ENCODE measurements at regions not wholly inside any gene's neighbourhood (a gene's known extent, or its start where the extent isn't known, plus 50 kb on each side); places are given as distances from the start of the nearest gene placed in this dataset.

- peaks cover 23% of the 10 kb centered on the region for H3K27me3 ChIP-seq (ENCODE audit: control insufficient read depth, low read length)
- no peak overlapping the region for H3K27ac ChIP-seq (ENCODE audit: low read depth, low read length)
- 0 out of 2 replicates have a peak overlapping the region, but pooled peaks have one; percentile 3 for H3K4me2 ChIP-seq (ENCODE audit: low read length)
- no peaks in the 10 kb centered on the region for H3F3A ChIP-seq (ENCODE audit: control insufficient read depth, insufficient read depth)
- TF ChIP-seq EZH2phosphoT487 (IDR thresholded peaks at IDR 0.05; ENCODE audit: borderline replicate concordance, low read length), result no peak
- TF ChIP-seq, protein P1, sequence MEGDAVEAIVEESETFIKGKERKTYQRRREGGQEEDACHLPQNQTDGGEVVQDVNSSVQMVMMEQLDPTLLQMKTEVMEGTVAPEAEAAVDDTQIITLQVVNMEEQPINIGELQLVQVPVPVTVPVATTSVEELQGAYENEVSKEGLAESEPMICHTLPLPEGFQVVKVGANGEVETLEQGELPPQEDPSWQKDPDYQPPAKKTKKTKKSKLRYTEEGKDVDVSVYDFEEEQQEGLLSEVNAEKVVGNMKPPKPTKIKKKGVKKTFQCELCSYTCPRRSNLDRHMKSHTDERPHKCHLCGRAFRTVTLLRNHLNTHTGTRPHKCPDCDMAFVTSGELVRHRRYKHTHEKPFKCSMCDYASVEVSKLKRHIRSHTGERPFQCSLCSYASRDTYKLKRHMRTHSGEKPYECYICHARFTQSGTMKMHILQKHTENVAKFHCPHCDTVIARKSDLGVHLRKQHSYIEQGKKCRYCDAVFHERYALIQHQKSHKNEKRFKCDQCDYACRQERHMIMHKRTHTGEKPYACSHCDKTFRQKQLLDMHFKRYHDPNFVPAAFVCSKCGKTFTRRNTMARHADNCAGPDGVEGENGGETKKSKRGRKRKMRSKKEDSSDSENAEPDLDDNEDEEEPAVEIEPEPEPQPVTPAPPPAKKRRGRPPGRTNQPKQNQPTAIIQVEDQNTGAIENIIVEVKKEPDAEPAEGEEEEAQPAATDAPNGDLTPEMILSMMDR (IDR thresholded peaks at IDR 0.05; ENCODE audit: low read depth, low read length, poor library complexity, severe bottlenecking), result peak; percentile 92
- no peaks in the 10 kb centered on the region for H3K36me3 ChIP-seq (ENCODE audit: control insufficient read depth, low read length)
- no peaks in the 10 kb centered on the region for H3K4me1 ChIP-seq (ENCODE audit: control insufficient read depth, low read length)
- no peaks in the 10 kb centered on the region for H3K9me2 ChIP-seq (replicated peaks; ENCODE audit: control insufficient read depth, low read length)
- no peaks in the 10 kb centered on the region for H3K79me2 ChIP-seq (ENCODE audit: control insufficient read depth, low read length)
- no peaks in the 10 kb centered on the region for H4K20me1 ChIP-seq (ENCODE audit: control insufficient read depth, insufficient read depth, low read depth, low read length)
- H3K4me3 ChIP-seq (ENCODE audit: low read length), result no peak overlapping the region
- no peaks in the 10 kb centered on the region for H3K9me3 ChIP-seq (ENCODE audit: control insufficient read depth, insufficient read depth, low read length)
These were observed 51.5 kb upstream of the LRRC32 start for GRCh38 chr11:76721755-76722677.

GRCh38 chr11:76723142-76723541 lies 52.6 kb upstream of the LRRC32 start:
- H3K79me2 ChIP-seq (ENCODE audit: control insufficient read depth, low read length), result no peaks in the 10 kb centered on the region
- H3K9me2 ChIP-seq (replicated peaks; ENCODE audit: control insufficient read depth, low read length), result no peaks in the 10 kb centered on the region
- H3K4me2 ChIP-seq (ENCODE audit: low read length), result no peak overlapping the region
- no peaks in the 10 kb centered on the region for H4K20me1 ChIP-seq (ENCODE audit: control insufficient read depth, insufficient read depth, low read depth, low read length)
- TF ChIP-seq EZH2phosphoT487 (IDR thresholded peaks at IDR 0.05; ENCODE audit: borderline replicate concordance, low read length), result no peak
- TF ChIP-seq, protein P1 (IDR thresholded peaks at IDR 0.05; ENCODE audit: low read depth, low read length, poor library complexity, severe bottlenecking), result no peak
- no peak overlapping the region for H3K4me3 ChIP-seq (ENCODE audit: low read length)
- no peak overlapping the region for H3K27ac ChIP-seq (ENCODE audit: low read depth, low read length)
- H3K36me3 ChIP-seq (ENCODE audit: control insufficient read depth, low read length), result no peaks in the 10 kb centered on the region
- peaks cover 28% of the 10 kb centered on the region for H3K27me3 ChIP-seq (ENCODE audit: control insufficient read depth, low read length)
- H3K4me1 ChIP-seq (ENCODE audit: control insufficient read depth, low read length), result no peaks in the 10 kb centered on the region
- no peaks in the 10 kb centered on the region for H3F3A ChIP-seq (ENCODE audit: control insufficient read depth, insufficient read depth)
- no peaks in the 10 kb centered on the region for H3K9me3 ChIP-seq (ENCODE audit: control insufficient read depth, insufficient read depth, low read length)

DNA sequence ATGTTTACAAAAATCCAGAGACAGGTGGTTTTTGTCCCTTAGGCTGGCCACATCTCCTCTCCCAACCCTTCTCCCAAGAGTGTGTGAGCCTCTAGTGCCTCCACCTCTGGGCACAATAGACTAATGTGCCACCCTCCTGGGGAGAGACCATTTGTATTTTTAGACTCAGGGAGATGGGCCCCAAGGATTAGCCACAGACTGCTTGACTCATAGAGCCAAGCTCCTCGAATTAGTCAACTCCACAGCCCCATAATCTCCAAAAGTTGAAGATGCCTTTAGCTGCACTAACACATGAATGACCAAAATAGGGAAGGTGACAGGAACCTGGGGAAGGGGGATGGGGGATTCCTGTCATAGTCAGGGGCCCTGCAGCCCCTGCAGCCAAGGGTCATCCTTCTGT lies 53.0 kb upstream of the LRRC32 start:
- Histone ChIP-seq H3F3A (ENCODE audit: control insufficient read depth, insufficient read depth) (no peaks in the 10 kb centered on the region), H4K20me1 (ENCODE audit: control insufficient read depth, insufficient read depth, low read depth, low read length) (no peaks in the 10 kb centered on the region), H3K36me3 (ENCODE audit: control insufficient read depth, low read length) (no peaks in the 10 kb centered on the region), H3K9me3 (ENCODE audit: control insufficient read depth, insufficient read depth, low read length) (no peaks in the 10 kb centered on the region), H3K9me2 (replicated peaks; ENCODE audit: control insufficient read depth, low read length) (no peaks in the 10 kb centered on the region), H3K27ac (ENCODE audit: low read depth, low read length) (no peak overlapping the region), H3K27me3 (ENCODE audit: control insufficient read depth, low read length) (peaks cover 31% of the 10 kb centered on the region), H3K4me3 (ENCODE audit: low read length) (no peak overlapping the region), H3K4me2 (ENCODE audit: low read length) (no peak overlapping the region), H3K79me2 (ENCODE audit: control insufficient read depth, low read length) (no peaks in the 10 kb centered on the region), H3K4me1 (ENCODE audit: control insufficient read depth, low read length) (no peaks in the 10 kb centered on the region)
- no peak for TF ChIP-seq EZH2phosphoT487 (IDR thresholded peaks at IDR 0.05; ENCODE audit: borderline replicate concordance, low read length)
- TF ChIP-seq, protein P1 (IDR thresholded peaks at IDR 0.05; ENCODE audit: low read depth, low read length, poor library complexity, severe bottlenecking), result no peak

All from DOHH2 (cell line).